ENCODE measurements at regions not wholly inside any gene's neighbourhood (a gene's known extent, or its start where the extent isn't known, plus 50 kb on each side); places are given as distances from the start of the nearest gene placed in this dataset.

GRCh38 chr16:51596247-51596646 lies 445.2 kb upstream of the SALL1 start:
- Histone ChIP-seq H3K27ac (ENCODE audit: low read depth) (no peak overlapping the region), H3K4me1 (ENCODE audit: insufficient read depth) (peaks cover 15% of the 10 kb centered on the region), H3K36me3 (ENCODE audit: insufficient read depth) (no peaks in the 10 kb centered on the region), H3F3A (replicated peaks; ENCODE audit: low read depth) (no peaks in the 10 kb centered on the region), H4K20me1 (replicated peaks; ENCODE audit: insufficient read depth) (no peaks in the 10 kb centered on the region), H3K4me3 (no peak overlapping the region), H2AFZ (no peak overlapping the region), H3K4me2 (no peak overlapping the region), H3K9me2 (ENCODE audit: insufficient read depth) (peaks cover 3% of the 10 kb centered on the region; the same call in 1 of the 2 replicates), H3K27me3 (ENCODE audit: insufficient read depth) (no peaks in the 10 kb centered on the region), H3K79me2 (replicated peaks; ENCODE audit: insufficient read depth) (no peaks in the 10 kb centered on the region)
- no peak overlapping the region for H3K27ac Mint-ChIP-seq
- DNase-seq (ENCODE audit: low spot score) (no peak), ATAC-seq (no peak)
- H3K4me3 Mint-ChIP-seq, result no peak overlapping the region
- H3K4me1 Mint-ChIP-seq, result peaks cover 16% of the 10 kb centered on the region
- H3K9me3 Mint-ChIP-seq, result peaks cover 22% of the 10 kb centered on the region; the same call in 2 of the 3 replicates
- H3K36me3 Mint-ChIP-seq (ENCODE audit: low read depth), result peaks cover 22% of the 10 kb centered on the region
- TF ChIP-seq ZNF331 (CRISPR knock-in tag; IDR thresholded peaks at IDR 0.05; ENCODE audit: low read depth) (no peak), CTCF (conservative IDR thresholded peaks at IDR 0.05; ENCODE audit: low read depth in 2 of 2) (no peak), POLR2AphosphoS5 (IDR thresholded peaks at IDR 0.05; ENCODE audit: low read depth) (no peak), REST (IDR thresholded peaks at IDR 0.05; ENCODE audit: unreplicated experiment) (no peak), ZNF462 (CRISPR knock-in tag; IDR thresholded peaks at IDR 0.05) (no peak), CREB1 (CRISPR knock-in tag; IDR thresholded peaks at IDR 0.05; ENCODE audit: low read depth) (no peak), NANOG (IDR thresholded peaks at IDR 0.05; ENCODE audit: borderline replicate concordance) (no peak), ETS1 (IDR thresholded peaks at IDR 0.05) (no peak), JUNB (IDR thresholded peaks at IDR 0.05; ENCODE audit: unreplicated experiment) (no peak), EZH2phosphoT487 (IDR thresholded peaks at IDR 0.05; ENCODE audit: unreplicated experiment) (no peak), EZH2 (IDR thresholded peaks at IDR 0.05; ENCODE audit: low read depth, unreplicated experiment) (no peak), STAT1 (IDR thresholded peaks at IDR 0.05; ENCODE audit: unreplicated experiment) (no peak), ZNF114 (CRISPR knock-in tag; IDR thresholded peaks at IDR 0.05) (no peak)
- H3K27me3 Mint-ChIP-seq (ENCODE audit: insufficient read depth, low read depth, poor library complexity), result peaks cover 10% of the 10 kb centered on the region
